PFSK-1 (cell line): ENCODE measurements at regions not wholly inside any gene's neighbourhood (a gene's known extent, or its start where the extent isn't known, plus 50 kb on each side); places are given as distances from the start of the nearest gene placed in this dataset.

Experiments used
- POLR2AphosphoS5 ChIP-seq: IDR thresholded peaks from 2 replicates; pipeline ENCODE4 v1.6.1; 2012; ENCODE audit warnings: low read depth, mild to moderate bottlenecking, control low read depth, low read length, moderate library complexity
- SIN3A ChIP-seq: IDR thresholded peaks from 2 replicates; pipeline ENCODE4 v1.6.1; 2012; ENCODE audit warnings: mild to moderate bottlenecking, low read length, moderate library complexity, borderline replicate concordance; ENCODE audit not compliant: insufficient read depth
- TAF1 ChIP-seq: IDR thresholded peaks from 2 replicates; pipeline ENCODE4 v1.6.1; 2012; ENCODE audit warnings: low read length, control low read depth, borderline replicate concordance; ENCODE audit not compliant: insufficient read depth
- TF ChIP-seq, protein P1 (sequence below), 2 experiments: IDR thresholded peaks; 2 replicates each; pipeline versions ENCODE4 v1.6.1 to v1.8.0; 2011 to 2012; ENCODE audit warnings: low read depth in 2 of 2, low read length in 2 of 2, control low read depth in 1 of 2, inconsistent platforms in 1 of 2, mild to moderate bottlenecking in 1 of 2, moderate library complexity in 1 of 2; ENCODE audit not compliant: insufficient read depth in 1 of 2

- TF ChIP-seq SIN3A (no peak), TAF1 (no peak), POLR2AphosphoS5 (no peak)
- TF ChIP-seq, protein P1, sequence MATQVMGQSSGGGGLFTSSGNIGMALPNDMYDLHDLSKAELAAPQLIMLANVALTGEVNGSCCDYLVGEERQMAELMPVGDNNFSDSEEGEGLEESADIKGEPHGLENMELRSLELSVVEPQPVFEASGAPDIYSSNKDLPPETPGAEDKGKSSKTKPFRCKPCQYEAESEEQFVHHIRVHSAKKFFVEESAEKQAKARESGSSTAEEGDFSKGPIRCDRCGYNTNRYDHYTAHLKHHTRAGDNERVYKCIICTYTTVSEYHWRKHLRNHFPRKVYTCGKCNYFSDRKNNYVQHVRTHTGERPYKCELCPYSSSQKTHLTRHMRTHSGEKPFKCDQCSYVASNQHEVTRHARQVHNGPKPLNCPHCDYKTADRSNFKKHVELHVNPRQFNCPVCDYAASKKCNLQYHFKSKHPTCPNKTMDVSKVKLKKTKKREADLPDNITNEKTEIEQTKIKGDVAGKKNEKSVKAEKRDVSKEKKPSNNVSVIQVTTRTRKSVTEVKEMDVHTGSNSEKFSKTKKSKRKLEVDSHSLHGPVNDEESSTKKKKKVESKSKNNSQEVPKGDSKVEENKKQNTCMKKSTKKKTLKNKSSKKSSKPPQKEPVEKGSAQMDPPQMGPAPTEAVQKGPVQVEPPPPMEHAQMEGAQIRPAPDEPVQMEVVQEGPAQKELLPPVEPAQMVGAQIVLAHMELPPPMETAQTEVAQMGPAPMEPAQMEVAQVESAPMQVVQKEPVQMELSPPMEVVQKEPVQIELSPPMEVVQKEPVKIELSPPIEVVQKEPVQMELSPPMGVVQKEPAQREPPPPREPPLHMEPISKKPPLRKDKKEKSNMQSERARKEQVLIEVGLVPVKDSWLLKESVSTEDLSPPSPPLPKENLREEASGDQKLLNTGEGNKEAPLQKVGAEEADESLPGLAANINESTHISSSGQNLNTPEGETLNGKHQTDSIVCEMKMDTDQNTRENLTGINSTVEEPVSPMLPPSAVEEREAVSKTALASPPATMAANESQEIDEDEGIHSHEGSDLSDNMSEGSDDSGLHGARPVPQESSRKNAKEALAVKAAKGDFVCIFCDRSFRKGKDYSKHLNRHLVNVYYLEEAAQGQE (IDR thresholded peaks at IDR 0.05; ENCODE audit: insufficient read depth in 1 of 2, low read depth in 2 of 2, low read length in 2 of 2): no peak
Measured at GRCh38 chr15:69570997-69571396, 118.4 kb downstream of the RPLP1 start.
